HG03066 (cell line): ENCODE measurements at regions not wholly inside any gene's neighbourhood (a gene's known extent, or its start where the extent isn't known, plus 50 kb on each side); places are given as distances from the start of the nearest gene placed in this dataset.

ENCODE experiments used
- ATAC-seq: cut with Tn5 transposase; IDR thresholded peaks from one replicate; pipeline ENCODE4 v1.9.1; 2021; ENCODE audit warnings: low read depth; ENCODE audit not compliant: unreplicated experiment

- ATAC-seq: no peak
Measured at GRCh38 chr6:139644821-139645220, 270.4 kb upstream of the CITED2 start.

GRCh38 chr6:139643986-139644385 lies 269.5 kb upstream of the CITED2 start:
- ATAC-seq: no peak

- no peak for ATAC-seq
Measured at GRCh38 chr6:139642346-139642745, 267.9 kb upstream of the CITED2 start.

DNA sequence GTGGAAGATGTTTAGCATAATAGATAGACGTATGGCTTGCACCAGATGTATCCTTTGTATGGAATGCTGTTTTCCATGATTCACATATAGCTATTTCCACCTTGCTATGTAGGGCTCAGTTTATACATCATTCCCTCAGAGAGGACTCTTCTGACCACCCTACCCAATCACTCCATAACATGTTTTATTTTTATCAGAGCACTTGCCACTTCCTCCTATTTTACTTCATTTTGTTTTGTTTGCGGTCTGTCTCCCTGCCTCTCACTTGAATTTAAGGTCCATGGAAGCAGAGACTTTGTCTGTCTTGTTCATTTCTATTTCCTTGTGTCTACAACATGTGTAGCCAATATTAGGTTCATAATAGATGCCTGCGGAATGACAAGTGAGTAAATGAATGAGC lies 266.9 kb upstream of the CITED2 start:
- no peak for ATAC-seq

GRCh38 chr6:139640921-139641320 lies 266.5 kb upstream of the CITED2 start:
- ATAC-seq: peak; percentile 7

GRCh38 chr6:139640448-139640847 lies 266.0 kb upstream of the CITED2 start:
- ATAC-seq: peak; percentile 98

DNA sequence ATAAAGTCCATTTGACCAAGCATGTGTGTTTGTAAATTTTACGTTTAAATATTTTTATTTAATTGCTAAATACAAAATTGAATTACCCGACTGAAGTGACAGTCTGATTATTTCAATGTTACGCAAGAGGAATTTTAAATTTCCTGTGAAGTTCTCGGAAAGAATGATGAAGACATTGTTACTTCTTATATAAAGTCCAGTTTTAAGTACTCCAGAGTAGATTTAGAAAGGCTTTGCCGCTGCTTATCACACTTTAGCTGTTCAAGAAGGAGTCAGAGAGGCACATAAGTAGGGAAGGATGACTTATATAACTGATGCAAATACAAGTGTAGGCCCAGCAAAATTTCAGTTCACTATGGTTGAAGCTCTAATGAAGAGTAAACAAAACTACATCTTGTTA lies 265.1 kb upstream of the CITED2 start:
- no peak for ATAC-seq

DNA sequence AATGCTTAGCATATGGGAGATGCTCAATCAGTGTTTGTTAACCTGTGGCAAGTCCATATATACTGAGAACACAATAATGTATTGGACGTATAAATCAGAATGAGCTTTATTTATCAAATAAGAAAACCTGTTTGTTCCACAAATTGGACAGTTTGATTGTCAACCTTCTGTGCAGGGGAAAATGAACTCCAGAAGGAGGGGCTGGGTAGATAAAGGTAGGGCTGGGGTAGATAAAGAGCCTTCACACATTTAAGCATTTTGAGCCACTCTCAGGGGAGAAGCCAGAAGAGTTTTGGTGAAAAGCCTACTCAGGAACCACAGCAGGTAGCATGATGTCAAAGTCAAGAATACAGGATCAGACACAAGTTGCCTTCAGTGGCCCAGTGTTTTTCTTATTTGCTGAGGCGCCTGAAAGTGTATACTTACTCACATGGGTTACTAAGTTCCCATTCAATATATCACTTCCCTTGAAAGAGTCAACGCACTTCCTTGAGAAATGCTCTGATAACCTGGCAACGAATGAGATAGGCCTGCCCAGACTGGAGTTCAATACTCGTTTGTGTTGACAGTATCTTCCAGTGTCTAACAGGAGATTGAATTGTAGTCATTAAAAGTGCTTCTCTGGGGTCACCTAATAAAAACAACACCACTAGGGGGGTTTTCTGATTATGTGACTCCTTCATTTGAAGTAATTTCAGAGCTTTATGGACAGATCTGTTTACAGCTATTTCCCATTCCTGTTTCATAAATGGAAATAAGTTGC lies 263.9 kb upstream of the CITED2 start:
- no peak for ATAC-seq

GRCh38 chr6:139637766-139638165 lies 263.3 kb upstream of the CITED2 start:
- ATAC-seq: no peak

GRCh38 chr6:139636391-139636790 lies 261.9 kb upstream of the CITED2 start:
- ATAC-seq: no peak

DNA sequence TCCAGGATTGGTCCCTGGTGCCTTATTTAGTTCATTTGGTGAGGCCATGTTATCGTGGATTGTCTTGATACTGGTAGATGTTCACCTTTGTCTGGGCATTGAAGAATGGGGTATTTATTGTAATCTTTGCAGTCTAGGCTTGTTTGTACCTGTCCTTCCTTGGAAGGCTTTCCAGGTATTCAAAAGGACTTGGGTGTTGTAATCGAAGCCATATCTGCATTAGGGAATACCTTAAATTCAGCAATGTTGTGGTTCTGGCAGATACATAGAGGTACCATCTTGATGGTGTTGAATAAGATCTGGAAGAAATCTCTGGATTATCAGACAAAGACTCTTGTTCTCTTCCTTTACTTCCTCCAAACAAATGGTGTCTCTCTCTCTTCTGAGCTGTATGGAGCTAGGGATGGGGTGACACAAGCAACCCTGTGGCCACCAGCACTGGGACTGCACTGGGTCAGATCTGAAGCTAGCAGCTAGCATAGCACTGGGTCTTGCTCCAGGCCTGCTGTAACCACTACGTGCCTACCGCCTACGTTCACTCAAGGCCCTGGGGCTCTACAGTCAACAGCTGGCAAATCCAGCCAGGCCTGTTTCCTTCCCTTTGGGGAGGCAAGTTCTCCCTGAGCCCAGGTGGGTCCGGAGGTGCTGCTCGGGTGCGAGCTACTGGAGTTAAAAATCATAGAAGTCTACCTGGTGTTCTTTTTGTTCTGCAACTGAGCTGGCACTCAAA lies 261.1 kb upstream of the CITED2 start:
- ATAC-seq: no peak

GRCh38 chr6:139632840-139633239 lies 258.4 kb upstream of the CITED2 start:
- ATAC-seq: no peak

DNA sequence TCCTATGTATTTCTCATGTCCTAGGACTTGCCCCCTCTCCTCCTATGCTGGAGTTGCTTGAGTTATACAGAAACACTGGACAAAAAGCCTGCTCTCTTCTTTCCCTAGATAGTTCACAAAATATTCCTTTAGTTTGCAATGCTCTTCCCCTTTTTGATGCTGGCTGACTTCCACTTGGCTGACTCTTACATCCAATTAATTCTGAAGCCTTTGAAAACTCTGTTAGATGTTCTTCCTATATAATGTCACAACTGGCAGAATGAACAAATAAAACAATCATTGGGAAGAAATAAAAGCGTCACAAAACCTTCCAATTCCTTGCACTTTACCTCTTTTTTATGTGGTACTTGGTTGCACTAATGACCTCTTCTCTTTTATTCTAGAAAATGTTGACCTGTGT lies 253.8 kb upstream of the CITED2 start:
- ATAC-seq: no peak

DNA sequence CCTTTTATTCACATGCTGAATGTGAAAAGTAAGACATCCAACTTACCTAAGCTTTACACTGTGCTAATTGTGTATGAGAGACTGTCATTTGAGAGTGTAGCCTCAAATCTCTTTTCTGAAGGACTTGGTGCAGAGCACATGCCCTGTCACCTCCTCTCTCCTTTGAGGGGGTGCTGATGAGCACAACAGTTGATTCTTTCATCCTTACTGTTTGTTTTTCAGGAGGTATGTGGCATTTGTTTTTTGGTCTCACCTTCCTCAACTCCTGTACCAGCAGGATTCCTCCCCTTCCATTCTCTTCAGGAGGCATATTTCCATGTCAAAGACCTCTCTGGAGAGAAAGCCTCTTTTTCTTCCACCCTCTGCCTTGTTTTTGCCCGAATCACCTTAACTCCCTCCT lies 252.6 kb upstream of the CITED2 start:
- no peak for ATAC-seq

GRCh38 chr6:139625998-139626975 lies 251.8 kb upstream of the CITED2 start:
- no peak for ATAC-seq

GRCh38 chr6:139625081-139625939 lies 250.9 kb upstream of the CITED2 start:
- no peak for ATAC-seq

- no peak for ATAC-seq
Measured at GRCh38 chr6:139623372-139623771, 248.9 kb upstream of the CITED2 start.

- no peak for ATAC-seq
Measured at GRCh38 chr6:139613496-139613895, 239.0 kb upstream of the CITED2 start.

- ATAC-seq: no peak
Measured at GRCh38 chr6:139612135-139612465, 237.7 kb upstream of the CITED2 start.
